HG03521 (cell line): ENCODE measurements at regions not wholly inside any gene's neighbourhood (a gene's known extent, or its start where the extent isn't known, plus 50 kb on each side); places are given as distances from the start of the nearest gene placed in this dataset.

ENCODE experiments used
- ATAC-seq: cut with Tn5 transposase; IDR thresholded peaks from one replicate; pipeline ENCODE4 v1.9.1; 2021; ENCODE audit warnings: mild to moderate bottlenecking, moderate library complexity; ENCODE audit not compliant: unreplicated experiment

GRCh38 chr1:193806079-193807048 lies 620.0 kb upstream of the B3GALT2 start:
- ATAC-seq, result no peak

- ATAC-seq, result no peak
Observed at GRCh38 chr1:193799948-193800690, 613.7 kb upstream of the B3GALT2 start.

- ATAC-seq, result no peak
Observed at GRCh38 chr1:193799371-193799770, 613.0 kb upstream of the B3GALT2 start.

GRCh38 chr1:193794239-193794638 lies 607.8 kb upstream of the B3GALT2 start:
- no peak for ATAC-seq

- ATAC-seq, result no peak
Observed at GRCh38 chr1:193791746-193792145, 605.3 kb upstream of the B3GALT2 start.

- ATAC-seq, result no peak
Observed at GRCh38 chr1:193787061-193787460, 600.6 kb upstream of the B3GALT2 start.

GRCh38 chr1:193785850-193786420 lies 599.5 kb upstream of the B3GALT2 start:
- no peak for ATAC-seq

GRCh38 chr1:193774536-193775323 lies 588.3 kb upstream of the B3GALT2 start:
- ATAC-seq, result no peak

GRCh38 chr1:193771596-193771995 lies 585.2 kb upstream of the B3GALT2 start:
- no peak for ATAC-seq

GRCh38 chr1:193769651-193770050 lies 583.2 kb upstream of the B3GALT2 start:
- ATAC-seq, result no peak

- no peak for ATAC-seq
Observed at GRCh38 chr1:193767886-193768285, 581.5 kb upstream of the B3GALT2 start.

- ATAC-seq, result no peak
Observed at GRCh38 chr1:193766329-193766728, 579.9 kb upstream of the B3GALT2 start.

GRCh38 chr1:193763266-193763665 lies 576.9 kb upstream of the B3GALT2 start:
- ATAC-seq, result no peak

GRCh38 chr1:193762236-193762635 lies 575.8 kb upstream of the B3GALT2 start:
- ATAC-seq, result no peak

- no peak for ATAC-seq
Observed at GRCh38 chr1:193755441-193755840, 569.0 kb upstream of the B3GALT2 start.

GRCh38 chr1:193754732-193755427 lies 568.5 kb upstream of the B3GALT2 start:
- ATAC-seq, result no peak

- no peak for ATAC-seq
Observed at GRCh38 chr1:193754151-193754550, 567.7 kb upstream of the B3GALT2 start.

- ATAC-seq, result no peak
Observed at GRCh38 chr1:193753038-193753756, 566.8 kb upstream of the B3GALT2 start.

GRCh38 chr1:193749868-193750267 lies 563.5 kb upstream of the B3GALT2 start:
- ATAC-seq, result no peak

- ATAC-seq, result no peak
Observed at GRCh38 chr1:193747579-193747978, 561.2 kb upstream of the B3GALT2 start.
